Naive B cell (primary cell): ENCODE measurements at regions not wholly inside any gene's neighbourhood (a gene's known extent, or its start where the extent isn't known, plus 50 kb on each side); places are given as distances from the start of the nearest gene placed in this dataset.

Experiments
- ATAC-seq, 2 donors: fragments of 150-1000 bp; cut with Tn5 transposase; 2 replicates each; pipeline ENCODE4 v1.10.0; 2021; ENCODE audit warnings: low read depth in 2 of 2, mild to moderate bottlenecking in 2 of 2, moderate library complexity in 2 of 2
- DNase-seq: peaks from one replicate; pipeline ENCODE4 v3.0.0; 2022
- H3K27ac Mint-ChIP-seq, 6 donors: one replicate each; pipeline ENCODE4 v1.8.0; 2020 to 2022; ENCODE audit warnings: mild to moderate bottlenecking in 6 of 6, mixed read lengths in 6 of 6, moderate library complexity in 5 of 6, inconsistent platforms in 2 of 6
- H3K27me3 Mint-ChIP-seq, 3 donors: one replicate each; pipeline ENCODE4 v1.8.0; 2021 to 2022; ENCODE audit warnings: mixed read lengths in 3 of 3, mild to moderate bottlenecking in 1 of 3
- H3K36me3 Mint-ChIP-seq, 2 donors: one replicate each; pipeline ENCODE4 v1.8.0; 2020 to 2022; ENCODE audit warnings: mixed read lengths in 2 of 2, inconsistent platforms in 1 of 2, mild to moderate bottlenecking in 1 of 2
- H3K4me1 Mint-ChIP-seq, 3 donors: one replicate each; pipeline ENCODE4 v1.8.0; 2020 to 2022; ENCODE audit warnings: mixed read lengths in 3 of 3, inconsistent platforms in 1 of 3, mild to moderate bottlenecking in 1 of 3, moderate library complexity in 1 of 3
- H3K4me3 Mint-ChIP-seq, 8 donors: one replicate each; pipeline ENCODE4 v1.8.0; 2020 to 2022; ENCODE audit warnings: mild to moderate bottlenecking in 8 of 8, mixed read lengths in 8 of 8, moderate library complexity in 8 of 8, inconsistent platforms in 2 of 8
- H3K9me3 Mint-ChIP-seq, 7 donors: one replicate each; pipeline ENCODE4 v1.8.0; 2020 to 2022; ENCODE audit warnings: mixed read lengths in 7 of 7, mild to moderate bottlenecking in 5 of 7, inconsistent platforms in 2 of 7, moderate library complexity in 1 of 7

GRCh38 chr3:181278468-181279238 is 289.1 kb upstream of the DNAJC19 start:
- Mint-ChIP-seq H3K4me1 (no peaks in the 10 kb centered on the region), H3K4me3 (no peak overlapping the region), H3K36me3 (no peaks in the 10 kb centered on the region), H3K27me3 (peaks cover 9 to 24% (median 20%) of the 10 kb centered on the region in 3 donors), H3K9me3 (peaks cover 0 to 3% (median 0%) of the 10 kb centered on the region in 7 donors), H3K27ac (no peak overlapping the region)
- DNase-seq (no peak), ATAC-seq (no peak)

- no peaks in the 10 kb centered on the region for H3K4me1 Mint-ChIP-seq
Observed at GRCh38 chr3:181276358-181276896, 286.9 kb upstream of the DNAJC19 start.

DNA sequence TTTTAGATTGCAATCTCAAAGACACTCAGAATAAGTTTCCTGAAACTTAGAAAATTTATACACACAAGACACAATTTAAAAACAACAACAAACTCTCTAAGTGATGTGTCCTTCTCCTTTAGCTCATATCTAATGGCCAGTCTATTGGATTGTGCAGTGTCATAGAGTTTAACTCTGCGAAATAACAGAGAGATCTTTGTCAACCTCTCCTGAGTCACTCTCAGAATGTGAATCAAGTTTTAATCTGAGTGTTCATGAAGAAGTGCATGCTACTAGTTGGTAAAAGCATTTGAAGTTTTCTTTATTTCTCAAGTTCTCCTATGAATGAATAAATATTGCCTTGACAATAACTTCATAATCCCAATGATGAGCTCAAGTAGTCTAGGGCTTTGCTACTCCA is 284.5 kb upstream of the DNAJC19 start:
- no peak for DNase-seq
- no peak for ATAC-seq
- Mint-ChIP-seq H3K27me3 (peaks cover 11 to 18% (median 16%) of the 10 kb centered on the region in 3 donors), H3K4me3 (no peak overlapping the region), H3K36me3 (no peaks in the 10 kb centered on the region), H3K27ac (peak overlapping the region in 1 of 6 donors; percentile 8), H3K9me3 (peaks cover 0 to 3% (median 0%) of the 10 kb centered on the region in 7 donors), H3K4me1 (no peaks in the 10 kb centered on the region)

More at GRCh38 chr3:181276358-181276896, 286.9 kb upstream of the DNAJC19 start:
- H3K9me3 Mint-ChIP-seq, result peaks cover 0 to 3% (median 0%) of the 10 kb centered on the region in 7 donors
- peaks cover 11 to 18% (median 13%) of the 10 kb centered on the region in 3 donors for H3K27me3 Mint-ChIP-seq
- H3K27ac Mint-ChIP-seq, result no peak overlapping the region
- DNase-seq (no peak), ATAC-seq (no peak)
- no peaks in the 10 kb centered on the region for H3K36me3 Mint-ChIP-seq
- no peak overlapping the region for H3K4me3 Mint-ChIP-seq

DNA sequence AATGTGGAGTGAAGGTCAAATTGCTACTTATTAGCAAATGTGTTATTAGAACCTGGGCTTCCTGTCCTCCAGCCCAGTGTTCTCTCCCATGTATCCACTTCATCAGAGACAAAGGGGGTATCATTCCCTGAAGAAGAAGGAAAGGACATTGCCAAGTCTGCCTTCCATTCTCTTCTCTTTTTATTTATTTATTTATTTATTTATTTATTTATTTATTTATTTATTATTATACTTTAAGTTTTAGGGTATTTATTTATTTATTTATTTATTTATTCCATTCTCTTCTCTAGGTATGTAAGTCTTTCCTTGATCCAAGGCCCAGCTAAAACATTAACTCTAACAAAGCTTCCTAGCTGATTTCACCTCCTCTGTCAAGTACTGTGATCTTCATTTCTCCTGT is 277.8 kb upstream of the DNAJC19 start:
- Mint-ChIP-seq H3K9me3 (peaks cover 0 to 6% (median 0%) of the 10 kb centered on the region in 7 donors), H3K27me3 (peaks cover 0 to 8% (median 6%) of the 10 kb centered on the region in 3 donors), H3K4me3 (no peak overlapping the region), H3K36me3 (no peaks in the 10 kb centered on the region), H3K4me1 (peaks cover 0 to 4% (median 4%) of the 10 kb centered on the region in 3 donors), H3K27ac (no peak overlapping the region)
- DNase-seq (no peak), ATAC-seq (no peak)

- DNase-seq (no peak), ATAC-seq (no peak)
- no peak overlapping the region for H3K27ac Mint-ChIP-seq
Observed at GRCh38 chr3:181265750-181266333, 276.3 kb upstream of the DNAJC19 start.

DNA sequence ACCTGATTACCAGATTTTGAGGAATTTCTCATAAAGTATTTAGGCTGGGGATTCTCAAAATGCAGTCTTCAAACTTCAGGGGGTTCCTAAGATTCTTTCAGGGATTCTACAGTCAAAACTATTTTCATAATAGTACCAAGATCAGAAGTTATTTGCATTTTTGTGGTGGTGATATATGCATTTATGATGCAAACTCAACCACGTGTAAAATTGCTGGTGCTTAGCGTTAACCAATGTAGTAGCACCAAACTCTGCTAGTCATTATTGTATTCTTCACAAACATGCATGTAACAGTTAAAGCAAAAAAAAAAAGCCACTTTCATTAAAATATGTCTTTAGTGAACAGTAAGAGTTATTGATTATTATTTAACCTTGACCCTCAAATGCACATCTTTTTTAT is 274.9 kb upstream of the DNAJC19 start:
- H3K27ac Mint-ChIP-seq, result no peak overlapping the region
- no peak for DNase-seq
- H3K4me1 Mint-ChIP-seq, result peaks cover 0 to 4% (median 4%) of the 10 kb centered on the region in 3 donors
- no peak overlapping the region for H3K4me3 Mint-ChIP-seq
- H3K27me3 Mint-ChIP-seq, result peaks cover 0 to 8% (median 3%) of the 10 kb centered on the region in 3 donors
- peaks cover 0 to 8% (median 3%) of the 10 kb centered on the region in 7 donors for H3K9me3 Mint-ChIP-seq
- no peak for ATAC-seq
- H3K36me3 Mint-ChIP-seq, result no peaks in the 10 kb centered on the region

More at GRCh38 chr3:181265750-181266333, 276.3 kb upstream of the DNAJC19 start:
- Mint-ChIP-seq H3K4me3 (peak overlapping the region; percentile 17 to 77 (median 48)), H3K36me3 (no peaks in the 10 kb centered on the region), H3K9me3 (peaks cover 0 to 8% (median 3%) of the 10 kb centered on the region in 7 donors), H3K4me1 (peaks cover 0 to 4% (median 4%) of the 10 kb centered on the region in 3 donors), H3K27me3 (peaks cover 0 to 8% (median 3%) of the 10 kb centered on the region in 3 donors)

DNA sequence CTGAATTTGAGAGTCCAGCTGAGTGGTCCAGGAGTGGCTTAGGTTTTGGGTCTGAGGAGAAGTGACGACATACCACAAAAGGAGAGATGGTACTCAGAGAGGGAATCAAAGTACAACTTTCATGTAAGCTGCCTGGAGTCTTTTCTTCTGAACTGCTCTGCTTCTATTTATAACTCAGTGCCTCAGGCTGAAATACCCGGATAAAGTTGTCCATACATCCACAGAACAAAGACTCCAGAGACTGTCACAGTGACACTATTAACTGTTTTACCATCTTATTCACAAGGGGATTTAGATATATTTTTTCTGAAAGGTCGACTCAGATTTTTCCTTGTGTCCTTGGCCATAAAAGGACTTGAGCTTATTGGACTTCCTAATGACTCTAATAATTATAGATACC is 264.3 kb upstream of the DNAJC19 start:
- peaks cover 0 to 2% (median 0%) of the 10 kb centered on the region in 7 donors for H3K9me3 Mint-ChIP-seq
- H3K4me3 Mint-ChIP-seq, result no peak overlapping the region
- H3K27ac Mint-ChIP-seq, result no peak overlapping the region
- DNase-seq, result no peak
- H3K27me3 Mint-ChIP-seq, result no peaks in the 10 kb centered on the region
- H3K4me1 Mint-ChIP-seq, result no peaks in the 10 kb centered on the region
- ATAC-seq, result no peak
- no peaks in the 10 kb centered on the region for H3K36me3 Mint-ChIP-seq

DNA sequence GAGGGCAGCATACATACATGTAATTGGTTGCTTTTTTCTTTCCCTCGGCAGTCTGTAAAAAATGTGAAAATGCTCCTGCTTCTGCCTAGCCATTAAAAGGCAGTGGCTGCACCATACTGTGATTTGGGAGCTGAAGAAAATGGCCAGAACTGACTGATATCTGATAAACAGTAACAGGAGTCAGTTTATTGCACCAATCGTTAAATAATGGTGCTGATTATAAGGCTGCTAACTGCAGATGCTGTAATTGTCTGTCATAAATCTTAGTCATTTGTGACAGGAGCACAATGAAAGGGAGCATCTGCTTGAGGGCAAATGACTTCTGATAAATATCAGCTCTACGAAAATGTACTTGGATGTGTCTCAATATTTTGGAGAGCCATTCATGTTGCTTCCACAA is 263.1 kb upstream of the DNAJC19 start:
- no peaks in the 10 kb centered on the region for H3K36me3 Mint-ChIP-seq
- DNase-seq (no peak), ATAC-seq (no peak)
- H3K9me3 Mint-ChIP-seq, result no peaks in the 10 kb centered on the region
- H3K27ac Mint-ChIP-seq, result no peak overlapping the region
- no peaks in the 10 kb centered on the region for H3K4me1 Mint-ChIP-seq
- H3K4me3 Mint-ChIP-seq, result no peak overlapping the region
- H3K27me3 Mint-ChIP-seq, result no peaks in the 10 kb centered on the region

- Mint-ChIP-seq H3K36me3 (no peaks in the 10 kb centered on the region), H3K27me3 (no peaks in the 10 kb centered on the region), H3K9me3 (peaks cover 0 to under 1% (median 0%) of the 10 kb centered on the region in 7 donors), H3K4me1 (no peaks in the 10 kb centered on the region), H3K4me3 (no peak overlapping the region), H3K27ac (no peak overlapping the region)
- no peak for DNase-seq
- no peak for ATAC-seq
Observed at GRCh38 chr3:181250714-181251113, 261.2 kb upstream of the DNAJC19 start.

GRCh38 chr3:181239441-181239840 is 249.9 kb upstream of the DNAJC19 start:
- no peaks in the 10 kb centered on the region for H3K36me3 Mint-ChIP-seq
- peaks cover 0 to 4% (median 2%) of the 10 kb centered on the region in 7 donors for H3K9me3 Mint-ChIP-seq
- H3K4me3 Mint-ChIP-seq, result no peak overlapping the region
- no peak for ATAC-seq
- no peaks in the 10 kb centered on the region for H3K27me3 Mint-ChIP-seq
- DNase-seq, result no peak
- no peak overlapping the region for H3K27ac Mint-ChIP-seq
- no peaks in the 10 kb centered on the region for H3K4me1 Mint-ChIP-seq

- H3K4me3 Mint-ChIP-seq, result no peak overlapping the region
- H3K27me3 Mint-ChIP-seq, result peaks cover 0 to 6% (median 5%) of the 10 kb centered on the region in 3 donors
- ATAC-seq (no peak), DNase-seq (no peak)
- H3K27ac Mint-ChIP-seq, result no peak overlapping the region
- H3K4me1 Mint-ChIP-seq, result no peaks in the 10 kb centered on the region
- H3K9me3 Mint-ChIP-seq, result peaks cover 2 to 21% (median 5%) of the 10 kb centered on the region in 7 donors
- no peaks in the 10 kb centered on the region for H3K36me3 Mint-ChIP-seq
Observed at GRCh38 chr3:181230258-181230657, 240.7 kb upstream of the DNAJC19 start.

DNA sequence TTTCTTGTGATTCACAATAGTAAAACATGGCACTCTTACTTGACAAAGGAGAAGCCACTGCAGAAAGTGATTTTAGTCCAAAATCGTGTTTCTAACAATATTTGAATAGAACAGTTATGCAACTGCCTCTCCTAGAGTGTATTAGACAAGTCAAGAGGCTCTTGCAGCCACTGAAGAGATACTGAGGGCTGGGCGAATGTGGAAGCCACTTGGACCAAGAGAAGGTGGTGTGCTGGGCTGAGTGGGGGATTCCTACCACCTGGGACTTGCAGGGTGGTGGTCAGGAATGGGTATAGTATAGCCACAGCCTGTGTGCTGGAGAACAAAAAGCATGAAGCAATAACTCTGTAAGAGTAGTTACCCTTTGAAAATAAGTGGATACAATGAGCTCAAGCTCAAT is 223.8 kb upstream of the DNAJC19 start:
- Mint-ChIP-seq H3K4me1 (no peaks in the 10 kb centered on the region), H3K36me3 (no peaks in the 10 kb centered on the region), H3K9me3 (peaks cover 0 to 8% (median 0%) of the 10 kb centered on the region in 7 donors), H3K4me3 (no peak overlapping the region), H3K27me3 (peaks cover 0 to 10% (median 7%) of the 10 kb centered on the region in 3 donors), H3K27ac (peak overlapping the region in 2 of 6 donors; percentile 8 to 21)
- ATAC-seq, result no peak
- no peak for DNase-seq

DNA sequence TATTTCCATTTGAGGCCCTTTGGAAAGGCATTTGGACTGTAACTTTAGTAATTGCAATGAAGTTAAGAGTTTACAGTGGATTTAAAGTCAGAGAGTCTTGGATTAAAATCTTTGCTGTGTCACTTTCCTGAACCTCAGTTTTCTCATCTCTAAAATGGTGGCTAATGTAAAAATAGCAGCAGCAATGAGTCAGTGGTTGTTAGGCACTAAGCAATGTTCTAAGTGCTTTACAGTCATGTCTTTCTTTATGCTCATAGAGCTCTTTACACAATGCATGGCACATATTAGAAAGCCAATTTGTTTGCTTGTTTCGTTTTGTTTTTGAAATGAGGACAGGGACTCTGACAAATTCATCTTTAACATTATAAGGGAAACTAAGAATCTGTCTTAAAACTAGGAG is 222.7 kb upstream of the DNAJC19 start:
- H3K9me3 Mint-ChIP-seq, result peaks cover 0 to 8% (median 0%) of the 10 kb centered on the region in 7 donors
- H3K27me3 Mint-ChIP-seq, result peaks cover 0 to 10% (median 7%) of the 10 kb centered on the region in 3 donors
- H3K36me3 Mint-ChIP-seq, result no peaks in the 10 kb centered on the region
- no peak overlapping the region for H3K4me3 Mint-ChIP-seq
- DNase-seq (no peak), ATAC-seq (no peak)
- H3K4me1 Mint-ChIP-seq, result no peaks in the 10 kb centered on the region
- H3K27ac Mint-ChIP-seq, result no peak overlapping the region

- H3K4me1 Mint-ChIP-seq, result no peaks in the 10 kb centered on the region
- no peak overlapping the region for H3K27ac Mint-ChIP-seq
- H3K36me3 Mint-ChIP-seq, result no peaks in the 10 kb centered on the region
- no peak for DNase-seq
- peaks cover 0 to 10% (median 3%) of the 10 kb centered on the region in 3 donors for H3K27me3 Mint-ChIP-seq
- ATAC-seq, result no peak
- no peak overlapping the region for H3K4me3 Mint-ChIP-seq
- H3K9me3 Mint-ChIP-seq, result peaks cover 0 to 4% (median 0%) of the 10 kb centered on the region in 7 donors
Observed at GRCh38 chr3:181210275-181210674, 220.7 kb upstream of the DNAJC19 start.
